Neural progenitor cell (in vitro differentiated cells): ENCODE measurements at regions not wholly inside any gene's neighbourhood (a gene's known extent, or its start where the extent isn't known, plus 50 kb on each side); places are given as distances from the start of the nearest gene placed in this dataset.

Source experiments
- DNase-seq: peaks from one replicate; pipeline ENCODE4 v3.0.0-alpha.2; 2016; ENCODE audit warnings: low spot score
- H2AFZ ChIP-seq: fragments of 200-600 bp; sonication (generic); replicated peaks from 2 replicates; pipeline ENCODE4 v1.6.1; 2016; ENCODE audit warnings: antibody characterized with exemption
- H3F3A ChIP-seq: fragments of 200-600 bp; sonication (generic); 2 replicates; pipeline ENCODE4 v1.6.1; 2016; ENCODE audit warnings: antibody characterized with exemption, low read depth
- H3K27ac ChIP-seq: fragments of 200-600 bp; sonication (generic); 2 replicates; pipeline ENCODE4 v1.5.1; 2016; ENCODE audit warnings: mild to moderate bottlenecking
- H3K27me3 ChIP-seq: fragments of 200-600 bp; sonication (generic); 2 replicates; pipeline ENCODE4 v1.6.1; 2016; ENCODE audit warnings: mild to moderate bottlenecking, moderate library complexity
- H3K36me3 ChIP-seq: fragments of 200-600 bp; sonication (generic); 2 replicates; pipeline ENCODE4 v1.5.1; 2016
- H3K4me1 ChIP-seq: fragments of 200-600 bp; sonication (generic); 2 replicates; pipeline ENCODE4 v1.6.1; 2016; ENCODE audit warnings: mixed run types
- H3K4me2 ChIP-seq: fragments of 200-600 bp; sonication (generic); 2 replicates; pipeline ENCODE4 v1.6.1; 2016
- H3K4me3 ChIP-seq: fragments of 200-600 bp; sonication (generic); 2 replicates; pipeline ENCODE4 v1.5.1; 2016
- H3K79me2 ChIP-seq: fragments of 200-600 bp; sonication (generic); 2 replicates; pipeline ENCODE4 v1.6.1; 2016; ENCODE audit warnings: low read depth
- H3K9ac ChIP-seq: fragments of 200-600 bp; sonication (generic); 2 replicates; pipeline ENCODE4 v1.6.1; 2016
- H3K9me3 ChIP-seq: fragments of 200-600 bp; sonication (generic); 2 replicates; pipeline ENCODE4 v1.5.1; 2016; ENCODE audit warnings: low read depth
- H4K20me1 ChIP-seq: fragments of 200-600 bp; sonication (generic); 2 replicates; pipeline ENCODE4 v1.6.1; 2016; ENCODE audit warnings: low read depth
- H3K27ac Mint-ChIP-seq: 3 replicates; pipeline ENCODE4 v1.8.0; 2021; ENCODE audit warnings: mixed read lengths
- H3K27me3 Mint-ChIP-seq: 2 replicates; pipeline ENCODE4 v1.8.0; 2022; ENCODE audit warnings: low read depth, mild to moderate bottlenecking, inconsistent platforms, moderate library complexity, mixed read lengths; ENCODE audit not compliant: insufficient read depth
- H3K36me3 Mint-ChIP-seq: 3 replicates; pipeline ENCODE4 v1.8.0; 2021; ENCODE audit warnings: mixed read lengths
- H3K4me1 Mint-ChIP-seq: 3 replicates; pipeline ENCODE4 v1.8.0; 2021; ENCODE audit warnings: mixed read lengths
- H3K4me3 Mint-ChIP-seq: 3 replicates; pipeline ENCODE4 v1.8.0; 2021; ENCODE audit warnings: mild to moderate bottlenecking, moderate library complexity, mixed read lengths
- H3K9me3 Mint-ChIP-seq: 3 replicates; pipeline ENCODE4 v1.8.0; 2020; ENCODE audit warnings: mixed read lengths
- EZH2 ChIP-seq: fragments of 200-600 bp; sonication (generic); IDR thresholded peaks from 2 replicates; pipeline ENCODE4 v1.6.1; 2017; ENCODE audit warnings: antibody characterized with exemption, mild to moderate bottlenecking, moderate library complexity
- EZH2phosphoT487 ChIP-seq: fragments of 200-600 bp; sonication (generic); IDR thresholded peaks from 2 replicates; pipeline ENCODE4 v1.6.1; 2017; ENCODE audit warnings: antibody characterized with exemption
- TF ChIP-seq, protein P1 (sequence below): fragments of 200-600 bp; sonication (generic); IDR thresholded peaks from 2 replicates; pipeline ENCODE4 v1.5.1; 2017; ENCODE audit warnings: antibody characterized with exemption, mild to moderate bottlenecking

DNA sequence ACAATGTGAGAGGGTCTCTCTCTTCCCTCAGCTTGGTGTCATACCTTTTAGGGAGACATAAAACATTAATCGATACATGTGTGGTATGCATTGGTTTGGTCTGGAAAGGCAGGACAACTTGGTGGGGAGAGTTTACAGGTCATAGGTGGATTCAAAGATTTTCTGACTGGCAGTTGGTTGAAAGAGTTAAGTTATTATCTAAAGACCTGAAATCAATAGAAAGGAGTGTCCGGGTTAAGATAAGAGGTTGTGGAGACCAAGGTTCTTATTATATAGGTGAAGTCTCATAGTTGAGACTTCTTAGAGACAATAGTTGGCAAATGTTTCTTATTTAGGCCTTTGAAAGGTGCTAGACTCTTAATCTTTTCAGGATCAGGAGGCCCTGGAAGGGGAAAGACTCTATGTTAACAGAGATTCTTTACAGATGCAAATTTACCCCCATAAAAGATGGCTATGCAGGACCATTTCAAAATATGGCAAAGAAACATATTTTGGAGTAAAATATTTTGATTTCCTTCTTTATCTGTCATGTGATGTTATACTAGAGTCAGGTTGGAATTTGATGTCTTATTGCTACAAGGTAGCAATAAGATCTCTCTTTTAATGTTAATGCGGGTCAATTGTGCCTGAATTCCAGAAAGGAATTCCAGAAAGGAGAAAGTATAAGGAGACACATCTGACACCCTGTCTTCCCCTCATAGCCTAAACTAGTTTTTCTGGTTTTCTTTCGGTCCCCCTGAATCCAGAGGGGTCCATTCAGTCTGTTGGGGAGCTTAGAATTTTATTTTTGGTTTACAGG lies 59.2 kb upstream of the RCBTB2 start:
- Mint-ChIP-seq H3K4me3 (no peak overlapping the region), H3K9me3 (peaks cover 11% of the 10 kb centered on the region), H3K4me1 (peaks cover 29% of the 10 kb centered on the region), H3K36me3 (no peaks in the 10 kb centered on the region), H3K27me3 (peaks cover 3% of the 10 kb centered on the region), H3K27ac (no peak overlapping the region)
- H3F3A ChIP-seq = peaks cover 26% of the 10 kb centered on the region
- DNase-seq = no peak
- H3K9me3 ChIP-seq = no peaks in the 10 kb centered on the region
- no peak overlapping the region for H3K9ac ChIP-seq
- no peaks in the 10 kb centered on the region for H3K36me3 ChIP-seq
- no peaks in the 10 kb centered on the region for H3K27me3 ChIP-seq
- H3K4me2 ChIP-seq = no peak overlapping the region
- no peaks in the 10 kb centered on the region for H4K20me1 ChIP-seq
- no peak overlapping the region for H3K4me3 ChIP-seq
- H3K27ac ChIP-seq = no peak overlapping the region
- H2AFZ ChIP-seq = no peak overlapping the region
- no peaks in the 10 kb centered on the region for H3K79me2 ChIP-seq
- no peak for TF ChIP-seq EZH2
- no peak for TF ChIP-seq EZH2phosphoT487
- TF ChIP-seq, protein P1, sequence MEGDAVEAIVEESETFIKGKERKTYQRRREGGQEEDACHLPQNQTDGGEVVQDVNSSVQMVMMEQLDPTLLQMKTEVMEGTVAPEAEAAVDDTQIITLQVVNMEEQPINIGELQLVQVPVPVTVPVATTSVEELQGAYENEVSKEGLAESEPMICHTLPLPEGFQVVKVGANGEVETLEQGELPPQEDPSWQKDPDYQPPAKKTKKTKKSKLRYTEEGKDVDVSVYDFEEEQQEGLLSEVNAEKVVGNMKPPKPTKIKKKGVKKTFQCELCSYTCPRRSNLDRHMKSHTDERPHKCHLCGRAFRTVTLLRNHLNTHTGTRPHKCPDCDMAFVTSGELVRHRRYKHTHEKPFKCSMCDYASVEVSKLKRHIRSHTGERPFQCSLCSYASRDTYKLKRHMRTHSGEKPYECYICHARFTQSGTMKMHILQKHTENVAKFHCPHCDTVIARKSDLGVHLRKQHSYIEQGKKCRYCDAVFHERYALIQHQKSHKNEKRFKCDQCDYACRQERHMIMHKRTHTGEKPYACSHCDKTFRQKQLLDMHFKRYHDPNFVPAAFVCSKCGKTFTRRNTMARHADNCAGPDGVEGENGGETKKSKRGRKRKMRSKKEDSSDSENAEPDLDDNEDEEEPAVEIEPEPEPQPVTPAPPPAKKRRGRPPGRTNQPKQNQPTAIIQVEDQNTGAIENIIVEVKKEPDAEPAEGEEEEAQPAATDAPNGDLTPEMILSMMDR = no peak
- peaks cover 35% of the 10 kb centered on the region for H3K4me1 ChIP-seq

DNA sequence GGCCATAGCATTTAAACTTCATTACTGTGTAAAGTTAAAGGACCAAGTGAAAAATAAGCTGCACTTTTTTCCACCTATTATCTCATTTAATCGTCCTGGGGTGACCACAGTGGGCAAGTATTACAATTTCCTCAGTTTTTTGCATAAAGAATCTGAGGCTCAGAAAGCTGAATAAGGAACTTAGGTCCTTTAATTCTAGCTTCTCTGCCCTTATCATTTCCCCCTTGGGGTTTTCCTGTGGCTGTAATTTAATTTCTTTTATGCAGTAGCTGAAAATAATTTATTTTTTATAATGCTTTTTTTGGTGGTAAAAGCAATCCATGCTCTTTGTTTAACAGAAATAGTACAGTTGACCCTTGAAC lies 59.8 kb upstream of the RCBTB2 start:
- no peaks in the 10 kb centered on the region for H4K20me1 ChIP-seq
- Mint-ChIP-seq H3K27me3 (peaks cover 3% of the 10 kb centered on the region), H3K27ac (no peak overlapping the region), H3K4me1 (peaks cover 29% of the 10 kb centered on the region), H3K4me3 (no peak overlapping the region), H3K9me3 (peaks cover 12% of the 10 kb centered on the region), H3K36me3 (no peaks in the 10 kb centered on the region)
- TF ChIP-seq EZH2phosphoT487 (no peak), EZH2 (no peak)
- TF ChIP-seq, protein P1 = no peak
- no peak overlapping the region for H3K4me2 ChIP-seq
- H3K4me3 ChIP-seq = no peak overlapping the region
- H3K79me2 ChIP-seq = no peaks in the 10 kb centered on the region
- no peak overlapping the region for H3K9ac ChIP-seq
- peaks cover 26% of the 10 kb centered on the region for H3F3A ChIP-seq
- H3K4me1 ChIP-seq = peaks cover 35% of the 10 kb centered on the region
- H2AFZ ChIP-seq = no peak overlapping the region
- H3K36me3 ChIP-seq = no peaks in the 10 kb centered on the region
- H3K27me3 ChIP-seq = no peaks in the 10 kb centered on the region
- no peak for DNase-seq
- no peaks in the 10 kb centered on the region for H3K9me3 ChIP-seq
- H3K27ac ChIP-seq = no peak overlapping the region

DNA sequence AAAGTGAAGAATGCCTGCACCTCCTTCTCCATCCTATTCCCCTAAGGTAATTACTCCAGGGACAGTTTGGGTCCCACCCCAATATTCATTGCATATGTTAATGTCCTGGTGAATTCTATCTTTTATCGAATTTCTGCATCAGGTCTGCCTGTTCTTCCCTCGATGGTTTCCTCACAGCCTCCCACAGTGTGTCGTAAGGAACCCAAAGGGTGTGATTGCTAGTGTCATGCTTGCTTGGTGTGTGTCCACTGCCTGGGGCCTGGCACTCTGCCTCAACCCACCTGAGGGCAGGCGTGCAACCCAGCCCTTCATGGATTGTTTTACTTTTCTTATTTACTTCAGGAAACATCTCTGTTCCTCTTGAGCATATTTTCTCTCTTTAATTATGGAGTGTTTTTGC lies 60.2 kb upstream of the CYSLTR2 start:
- Histone ChIP-seq H3K9ac (no peak overlapping the region), H2AFZ (no peak overlapping the region), H3K4me3 (no peak overlapping the region), H3K4me1 (peaks cover 35% of the 10 kb centered on the region), H3F3A (peaks cover 26% of the 10 kb centered on the region), H3K27ac (peak overlapping the region; percentile 77), H3K4me2 (peak overlapping the region; percentile 68), H3K9me3 (no peaks in the 10 kb centered on the region), H3K79me2 (no peaks in the 10 kb centered on the region), H3K36me3 (no peaks in the 10 kb centered on the region), H3K27me3 (no peaks in the 10 kb centered on the region), H4K20me1 (no peaks in the 10 kb centered on the region)
- TF ChIP-seq, protein P1 = no peak
- TF ChIP-seq EZH2phosphoT487 = no peak
- TF ChIP-seq EZH2 = no peak
- Mint-ChIP-seq H3K36me3 (no peaks in the 10 kb centered on the region), H3K27me3 (peaks cover 3% of the 10 kb centered on the region), H3K4me3 (no peak overlapping the region), H3K4me1 (peaks cover 29% of the 10 kb centered on the region), H3K9me3 (peaks cover 12% of the 10 kb centered on the region), H3K27ac (peak overlapping the region; percentile 36)
- DNase-seq = no peak
